ENCODE measurements at regions not wholly inside any gene's neighbourhood (a gene's known extent, or its start where the extent isn't known, plus 50 kb on each side); places are given as distances from the start of the nearest gene placed in this dataset.

- no peak for DNase-seq (ENCODE audit: low read depth, low spot score)
- H3K4me3 ChIP-seq (ENCODE audit: low read length): no peak overlapping the region
These were observed 128.9 kb downstream of the CCT6B start for GRCh38 chr17:34832376-34832775.

- H3K4me3 ChIP-seq (ENCODE audit: low read length): no peak overlapping the region
- no peak for DNase-seq (ENCODE audit: low read depth, low spot score)
These were observed 134.3 kb downstream of the CCT6B start for GRCh38 chr17:34827008-34827407.

GRCh38 chr17:34826332-34826731, 134.9 kb downstream of the CCT6B start:
- no peak overlapping the region for H3K4me3 ChIP-seq (ENCODE audit: low read length)
- no peak for DNase-seq (ENCODE audit: low read depth, low spot score)

- H3K4me3 ChIP-seq (ENCODE audit: low read length): no peak overlapping the region
- DNase-seq (ENCODE audit: low read depth, low spot score): no peak
These were observed 135.4 kb downstream of the CCT6B start for GRCh38 chr17:34825884-34826283.

GRCh38 chr17:34825102-34825501, 136.2 kb downstream of the CCT6B start:
- H3K4me3 ChIP-seq (ENCODE audit: low read length): no peak overlapping the region
- DNase-seq (ENCODE audit: low read depth, low spot score): no peak

GRCh38 chr17:34823023-34823422, 138.2 kb downstream of the CCT6B start:
- H3K4me3 ChIP-seq (ENCODE audit: low read length): no peak overlapping the region
- no peak for DNase-seq (ENCODE audit: low read depth, low spot score)

GRCh38 chr17:34822007-34822739, 139.1 kb downstream of the CCT6B start:
- no peak overlapping the region for H3K4me3 ChIP-seq (ENCODE audit: low read length)
- no peak for DNase-seq (ENCODE audit: low read depth, low spot score)

- DNase-seq (ENCODE audit: low read depth, low spot score): no peak
- no peak overlapping the region for H3K4me3 ChIP-seq (ENCODE audit: low read length)
These were observed 140.3 kb downstream of the CCT6B start for GRCh38 chr17:34820922-34821321.

GRCh38 chr17:34820248-34820801, 140.9 kb downstream of the CCT6B start:
- H3K4me3 ChIP-seq (ENCODE audit: low read length): no peak overlapping the region
- no peak for DNase-seq (ENCODE audit: low read depth, low spot score)

- DNase-seq (ENCODE audit: low read depth, low spot score): no peak
- H3K4me3 ChIP-seq (ENCODE audit: low read length): no peak overlapping the region
These were observed 143.8 kb downstream of the CCT6B start for GRCh38 chr17:34817252-34818035.

GRCh38 chr17:34816848-34817247, 144.4 kb downstream of the CCT6B start:
- H3K4me3 ChIP-seq (ENCODE audit: low read length): no peak overlapping the region
- no peak for DNase-seq (ENCODE audit: low read depth, low spot score)

- no peak for DNase-seq (ENCODE audit: low read depth, low spot score)
These were observed 148.0 kb downstream of the CCT6B start for GRCh38 chr17:34813290-34813689.

GRCh38 chr17:34811561-34811960, 149.7 kb downstream of the CCT6B start:
- DNase-seq (ENCODE audit: low read depth, low spot score): no peak
- H3K4me3 ChIP-seq (ENCODE audit: low read length): no peak overlapping the region

More at GRCh38 chr17:34813290-34813689, 148.0 kb downstream of the CCT6B start:
- H3K4me3 ChIP-seq (ENCODE audit: low read length): no peak overlapping the region

- H3K4me3 ChIP-seq (ENCODE audit: low read length): no peak overlapping the region
- DNase-seq (ENCODE audit: low read depth, low spot score): peak; percentile 25
These were observed 160.6 kb downstream of the CCT6B start for GRCh38 chr17:34800661-34801060.

GRCh38 chr17:34799751-34800150, 161.5 kb downstream of the CCT6B start:
- no peak for DNase-seq (ENCODE audit: low read depth, low spot score)
- no peak overlapping the region for H3K4me3 ChIP-seq (ENCODE audit: low read length)

- H3K4me3 ChIP-seq (ENCODE audit: low read length): no peak overlapping the region
- DNase-seq (ENCODE audit: low read depth, low spot score): no peak
These were observed 162.7 kb downstream of the CCT6B start for GRCh38 chr17:34798581-34798980.

- DNase-seq (ENCODE audit: low read depth, low spot score): no peak
- no peak overlapping the region for H3K4me3 ChIP-seq (ENCODE audit: low read length)
These were observed 163.5 kb downstream of the CCT6B start for GRCh38 chr17:34797720-34798119.

GRCh38 chr17:34793231-34793908, 167.9 kb downstream of the CCT6B start:
- DNase-seq (ENCODE audit: low read depth, low spot score): no peak

GRCh38 chr17:34788696-34789095, 172.6 kb downstream of the CCT6B start:
- no peak overlapping the region for H3K4me3 ChIP-seq (ENCODE audit: low read length)
- DNase-seq (ENCODE audit: low read depth, low spot score): no peak

More at GRCh38 chr17:34793231-34793908, 167.9 kb downstream of the CCT6B start:
- no peak overlapping the region for H3K4me3 ChIP-seq (ENCODE audit: low read length)

GRCh38 chr17:34784526-34784925, 176.7 kb downstream of the CCT6B start:
- H3K4me3 ChIP-seq (ENCODE audit: low read length): no peak overlapping the region
- DNase-seq (ENCODE audit: low read depth, low spot score): no peak
